GM21529 (cell line): ENCODE measurements at regions not wholly inside any gene's neighbourhood (a gene's known extent, or its start where the extent isn't known, plus 50 kb on each side); places are given as distances from the start of the nearest gene placed in this dataset.
"Not testable (repeated sequence)": the region's sequence is repeated elsewhere in the genome, so short reads cannot be mapped to it uniquely, and the experiment has no call there.

Experiments
- ATAC-seq: cut with Tn5 transposase; IDR thresholded peaks from one replicate; pipeline ENCODE4 v1.9.1; 2021; ENCODE audit not compliant: unreplicated experiment

GRCh38 chr19:28066988-28067387 is 1146.0 kb downstream of the UQCRFS1 start:
- ATAC-seq = no peak

- ATAC-seq = no peak
These were observed 1146.8 kb downstream of the UQCRFS1 start for GRCh38 chr19:28066161-28066560.

DNA sequence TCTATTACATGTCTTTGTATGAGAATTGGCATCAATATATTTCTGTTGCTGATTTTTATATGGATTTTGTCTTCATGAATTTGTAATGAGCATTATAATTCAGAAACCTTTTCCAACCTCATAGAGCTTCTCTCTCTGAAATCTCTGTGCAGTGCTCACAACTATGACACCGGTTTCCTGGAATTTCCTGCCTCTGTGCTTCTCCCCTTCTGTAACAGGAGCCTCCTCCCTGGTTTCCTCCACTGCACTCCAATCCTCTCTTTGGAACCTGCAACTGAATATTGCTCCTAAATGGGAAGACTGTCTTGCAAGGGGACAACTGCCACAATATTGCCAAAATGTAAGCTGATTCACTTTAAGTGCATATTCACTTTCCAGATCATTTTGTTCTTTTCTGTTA is 1147.9 kb downstream of the UQCRFS1 start:
- no peak for ATAC-seq

- no peak for ATAC-seq
These were observed 1149.2 kb downstream of the UQCRFS1 start for GRCh38 chr19:28063702-28064101.

GRCh38 chr19:28061111-28061510 is 1151.8 kb downstream of the UQCRFS1 start:
- no peak for ATAC-seq

DNA sequence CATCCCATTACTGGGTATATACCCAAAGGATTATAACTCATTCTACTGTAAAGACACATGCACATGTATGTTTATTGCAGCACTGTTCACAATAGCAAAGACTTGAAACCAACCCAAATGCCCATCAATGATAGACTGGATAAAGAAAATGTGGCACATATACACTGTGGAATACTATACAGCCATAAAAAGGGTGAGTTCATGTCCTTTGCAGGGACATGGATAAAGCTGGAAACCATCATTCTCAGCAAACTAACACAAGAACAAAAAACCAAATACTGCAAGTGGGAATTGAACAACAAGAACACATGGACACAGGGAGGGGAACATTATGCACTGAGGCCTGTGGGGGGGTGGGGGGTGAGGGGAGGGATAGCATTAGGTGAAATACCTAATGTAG is 1155.9 kb downstream of the UQCRFS1 start:
- not testable (repeated sequence) for ATAC-seq

- ATAC-seq = no peak
These were observed 1161.9 kb downstream of the UQCRFS1 start for GRCh38 chr19:28051047-28051446.

- no peak for ATAC-seq
These were observed 1163.1 kb downstream of the UQCRFS1 start for GRCh38 chr19:28049875-28050274.

DNA sequence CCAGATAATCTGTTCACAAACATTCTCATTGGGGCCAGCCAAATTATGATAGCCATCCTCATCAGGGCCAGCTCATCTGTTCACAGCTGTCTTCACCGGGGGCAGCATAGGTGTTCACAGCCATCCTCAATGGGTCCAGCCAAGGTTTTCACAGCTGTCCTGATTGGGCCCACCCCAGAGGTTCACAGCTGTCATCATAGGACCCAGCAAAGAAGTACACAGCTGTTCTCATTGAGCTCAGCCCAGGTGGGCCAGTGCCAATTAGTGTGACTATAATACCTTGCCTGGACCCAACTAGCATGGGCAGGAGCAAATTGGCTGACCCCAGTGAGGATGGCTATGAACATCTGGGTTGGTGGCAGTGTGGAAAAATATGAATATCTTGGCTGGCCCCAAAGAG is 1166.0 kb downstream of the UQCRFS1 start:
- no peak for ATAC-seq

GRCh38 chr19:28045621-28046020 is 1167.3 kb downstream of the UQCRFS1 start:
- no peak for ATAC-seq

DNA sequence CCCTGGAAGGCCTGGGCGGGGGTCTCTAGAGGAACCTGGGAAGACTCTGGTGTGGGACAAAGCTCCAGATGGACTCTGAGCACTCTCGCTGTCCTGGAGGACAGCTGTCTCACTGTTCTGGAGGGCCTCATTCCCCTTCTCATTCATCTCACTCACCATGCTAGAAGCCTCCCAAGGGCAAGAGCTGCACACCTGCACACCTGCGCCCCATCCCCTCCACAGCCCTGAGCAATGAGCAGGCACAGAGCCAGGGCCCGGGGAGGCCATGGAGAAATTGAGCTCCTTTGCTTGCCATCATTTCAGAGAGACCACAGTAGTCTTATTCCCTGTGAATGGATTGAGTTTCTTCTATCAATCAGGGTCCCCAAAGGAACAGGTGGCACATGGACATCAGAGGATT is 1168.5 kb downstream of the UQCRFS1 start:
- no peak for ATAC-seq

DNA sequence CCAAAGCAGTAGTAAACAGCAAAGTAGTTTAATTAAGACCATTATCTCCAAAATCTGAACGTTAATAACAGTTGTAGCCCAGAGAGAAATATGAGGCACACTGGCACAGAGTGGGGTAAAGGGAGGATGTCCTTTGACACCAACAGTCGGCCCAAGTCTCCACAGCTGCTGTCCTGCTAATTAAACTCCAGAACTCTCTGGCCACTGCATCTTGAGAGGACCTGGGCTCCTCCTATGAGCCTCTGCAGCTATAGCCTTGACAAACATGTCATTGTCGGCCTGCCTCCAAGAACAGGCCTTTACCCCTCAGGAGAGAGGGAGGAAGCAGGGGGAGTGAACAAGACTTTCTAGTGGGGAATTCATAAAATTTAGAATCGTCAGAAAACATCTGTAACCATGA is 1170.4 kb downstream of the UQCRFS1 start:
- ATAC-seq = no peak

DNA sequence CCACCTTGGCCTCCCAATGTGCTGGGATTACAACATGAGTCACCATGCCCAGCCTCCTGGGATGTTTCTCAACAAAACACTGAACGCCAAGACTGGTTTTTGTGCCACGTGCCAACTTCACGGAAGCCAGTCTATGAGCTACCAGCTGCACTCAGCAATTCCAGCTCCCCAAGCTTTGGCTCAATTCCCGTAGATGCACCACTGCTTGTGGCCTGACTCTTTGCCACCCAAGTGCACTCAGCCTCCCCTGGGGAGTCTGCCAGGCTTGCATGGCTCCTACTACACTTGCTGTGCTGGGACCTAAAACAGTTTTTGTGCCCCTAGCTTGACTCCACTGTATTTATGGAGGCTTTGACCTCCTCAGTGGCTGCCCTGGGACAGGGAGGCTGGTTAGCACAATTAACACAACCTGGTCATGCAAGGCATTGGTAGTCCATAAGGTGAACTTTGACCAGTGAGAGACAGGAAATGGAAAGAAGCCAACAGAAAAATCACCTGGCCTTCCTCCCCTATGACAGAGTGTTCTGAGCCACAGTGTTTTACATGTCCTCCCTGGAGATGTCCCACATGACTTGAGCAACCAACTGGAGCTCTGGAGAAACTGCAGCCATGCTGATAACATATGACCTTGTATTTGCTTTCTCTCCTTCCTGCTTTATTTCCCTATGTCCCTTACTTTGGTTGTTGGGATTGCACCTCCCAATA is 1173.1 kb downstream of the UQCRFS1 start:
- ATAC-seq = no peak

DNA sequence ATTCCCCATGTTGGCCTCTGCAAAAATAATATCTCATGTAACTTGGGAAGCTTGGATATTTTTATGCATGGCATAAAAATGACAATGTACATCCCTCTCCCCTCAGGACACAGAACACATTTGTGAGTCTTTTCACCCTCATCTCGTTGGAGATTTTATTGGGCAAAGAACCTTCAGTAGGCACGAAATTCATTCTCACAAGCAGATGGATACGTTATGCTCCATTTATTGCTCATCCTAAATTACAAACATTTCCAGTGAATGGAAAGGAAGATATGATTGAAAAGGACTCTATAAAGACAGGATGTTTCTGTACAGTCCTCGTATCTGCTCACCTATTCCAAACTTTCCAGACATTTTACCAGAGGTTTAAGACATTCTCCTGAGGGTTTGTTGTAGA is 1175.8 kb downstream of the UQCRFS1 start:
- no peak for ATAC-seq

DNA sequence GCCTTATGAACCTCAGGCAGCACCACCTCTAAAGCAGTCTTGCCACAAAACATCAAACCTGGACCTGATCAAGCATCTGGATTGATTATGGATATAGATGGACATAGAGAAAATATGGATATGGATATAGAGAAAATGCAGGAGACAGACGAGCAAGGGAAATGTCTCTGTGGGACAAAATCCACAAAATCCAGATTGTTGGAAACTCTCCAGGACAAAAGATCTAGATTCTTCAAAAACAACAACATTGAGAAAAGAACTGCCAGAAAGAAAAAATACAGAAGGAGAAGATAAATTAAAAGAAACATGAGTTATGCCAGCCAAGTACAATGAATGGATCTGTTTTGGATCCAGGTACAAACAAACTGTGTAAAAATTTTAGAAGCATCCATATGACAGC is 1176.5 kb downstream of the UQCRFS1 start:
- ATAC-seq = no peak

DNA sequence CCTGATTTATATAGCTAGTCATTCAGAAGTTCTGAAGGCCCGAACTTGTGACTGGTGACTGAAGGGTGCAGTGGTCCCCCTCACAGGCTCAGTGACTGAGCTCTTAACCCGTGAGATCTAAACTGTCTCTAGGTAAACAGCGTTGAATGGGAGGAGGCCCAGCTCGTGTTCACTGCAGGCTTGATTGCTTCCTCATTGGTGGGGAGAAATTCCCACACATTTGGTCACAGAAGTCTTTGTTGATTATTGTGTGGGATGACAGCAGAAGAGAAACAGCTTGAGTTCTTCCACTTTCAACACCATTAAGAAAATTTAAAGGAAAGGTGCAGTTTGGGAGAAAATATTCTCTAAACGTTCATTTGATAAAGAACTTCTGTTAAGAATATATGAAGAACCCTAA is 1178.0 kb downstream of the UQCRFS1 start:
- no peak for ATAC-seq

GRCh38 chr19:28028881-28029444 is 1184.0 kb downstream of the UQCRFS1 start:
- ATAC-seq = no peak

GRCh38 chr19:28027116-28027515 is 1185.8 kb downstream of the UQCRFS1 start:
- ATAC-seq = no peak

DNA sequence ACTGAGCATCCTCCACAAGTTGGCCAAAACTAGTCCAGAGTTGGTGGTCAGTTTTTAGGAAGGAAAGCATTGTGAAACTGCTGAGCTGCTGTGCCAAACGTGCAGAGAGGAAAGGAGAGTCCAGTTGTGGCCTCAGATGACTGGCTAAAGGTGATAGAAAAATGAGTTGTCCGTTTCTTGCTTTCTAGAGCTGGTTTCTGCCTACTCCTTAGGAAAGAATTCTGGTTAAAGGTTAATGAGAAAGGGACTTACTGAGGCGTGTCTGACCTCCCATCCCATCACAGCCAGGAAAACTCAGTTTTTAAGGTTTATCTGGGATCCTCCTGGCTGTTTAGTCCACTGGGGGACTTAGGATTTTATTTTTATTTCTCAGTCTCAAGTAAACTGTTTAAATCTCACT is 1186.3 kb downstream of the UQCRFS1 start:
- ATAC-seq = no peak

DNA sequence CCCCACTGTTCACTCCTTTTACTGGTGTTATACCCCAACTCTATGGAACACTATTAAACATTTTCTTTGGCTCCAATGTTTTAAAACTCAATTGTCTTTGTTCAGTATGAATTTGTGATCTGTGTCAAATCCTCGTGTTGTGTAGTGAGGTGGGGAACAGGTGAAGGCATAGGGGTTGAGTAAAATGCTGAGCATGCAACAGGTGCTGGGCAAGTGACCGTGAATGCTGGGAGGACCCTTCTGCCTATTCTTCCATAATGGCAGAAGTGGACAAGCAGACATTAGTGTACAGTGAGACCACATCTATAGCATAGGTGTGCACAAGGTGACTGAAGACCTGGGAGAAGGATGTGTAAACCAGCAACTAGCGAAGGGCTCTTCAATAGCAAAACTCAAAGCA is 1188.0 kb downstream of the UQCRFS1 start:
- ATAC-seq = no peak

- no peak for ATAC-seq
These were observed 1189.9 kb downstream of the UQCRFS1 start for GRCh38 chr19:28023064-28023463.

DNA sequence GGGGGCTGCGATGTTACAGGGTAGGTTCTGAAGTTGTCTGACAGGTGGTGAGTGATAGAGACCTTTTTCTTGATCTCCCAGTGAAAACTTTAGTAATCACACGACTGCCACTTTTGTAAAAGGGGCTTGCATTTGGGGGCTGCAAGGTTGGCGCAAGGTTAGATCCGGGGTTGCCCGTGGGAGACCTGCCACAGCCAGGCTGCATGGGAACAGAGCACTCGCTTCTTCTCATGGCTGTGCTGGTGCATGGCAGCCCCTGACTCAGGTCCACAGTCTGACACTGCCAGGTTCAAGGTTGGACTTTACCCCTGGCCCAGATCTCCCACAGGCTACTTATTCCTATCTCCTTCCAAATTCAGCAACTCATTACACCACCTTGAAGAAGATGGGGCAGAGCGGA is 1190.4 kb downstream of the UQCRFS1 start:
- ATAC-seq = no peak
